Ovary (tissue), 3 donors: ENCODE measurements at regions not wholly inside any gene's neighbourhood (a gene's known extent, or its start where the extent isn't known, plus 50 kb on each side); places are given as distances from the start of the nearest gene placed in this dataset.

Experiments used
- EP300 ChIP-seq: sonication (generic); formaldehyde crosslinking; IDR thresholded peaks from one replicate; pipeline ENCODE4 v1.6.1; 2017; ENCODE audit warnings: antibody characterized with exemption
- TF ChIP-seq, protein P1 (sequence below), 3 donors: fragments of 450-650 bp in 2 of 3; fragments of 200-600 bp in 1 of 3; IDR thresholded peaks; one replicate each; pipeline versions ENCODE4 v1.5.1 to v1.8.0; 2016 to 2022; ENCODE audit warnings: antibody characterized with exemption in 3 of 3, mild to moderate bottlenecking in 1 of 3
- donor health status: DM: no; HTN: no; CAD: no.

DNA sequence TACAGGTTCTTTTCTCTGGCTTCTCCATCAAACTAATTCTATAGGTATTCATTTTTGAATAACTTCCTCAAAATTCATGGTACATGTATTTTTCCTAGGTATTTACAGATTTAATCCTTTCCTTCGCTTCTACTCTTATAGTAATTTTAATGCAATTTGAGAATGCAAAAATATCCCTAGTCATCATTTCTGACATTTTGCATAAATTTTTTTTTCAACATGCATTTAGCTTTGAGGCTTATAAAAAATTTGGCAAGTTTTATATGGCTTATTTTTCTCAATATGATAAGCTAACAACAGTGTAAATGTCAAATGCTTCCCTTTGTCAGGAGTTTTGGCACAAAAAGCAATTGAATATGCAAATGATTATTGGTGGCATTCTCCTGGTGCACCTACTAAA lies 872.6 kb downstream of the FLRT2 start:
- TF ChIP-seq, protein P1, sequence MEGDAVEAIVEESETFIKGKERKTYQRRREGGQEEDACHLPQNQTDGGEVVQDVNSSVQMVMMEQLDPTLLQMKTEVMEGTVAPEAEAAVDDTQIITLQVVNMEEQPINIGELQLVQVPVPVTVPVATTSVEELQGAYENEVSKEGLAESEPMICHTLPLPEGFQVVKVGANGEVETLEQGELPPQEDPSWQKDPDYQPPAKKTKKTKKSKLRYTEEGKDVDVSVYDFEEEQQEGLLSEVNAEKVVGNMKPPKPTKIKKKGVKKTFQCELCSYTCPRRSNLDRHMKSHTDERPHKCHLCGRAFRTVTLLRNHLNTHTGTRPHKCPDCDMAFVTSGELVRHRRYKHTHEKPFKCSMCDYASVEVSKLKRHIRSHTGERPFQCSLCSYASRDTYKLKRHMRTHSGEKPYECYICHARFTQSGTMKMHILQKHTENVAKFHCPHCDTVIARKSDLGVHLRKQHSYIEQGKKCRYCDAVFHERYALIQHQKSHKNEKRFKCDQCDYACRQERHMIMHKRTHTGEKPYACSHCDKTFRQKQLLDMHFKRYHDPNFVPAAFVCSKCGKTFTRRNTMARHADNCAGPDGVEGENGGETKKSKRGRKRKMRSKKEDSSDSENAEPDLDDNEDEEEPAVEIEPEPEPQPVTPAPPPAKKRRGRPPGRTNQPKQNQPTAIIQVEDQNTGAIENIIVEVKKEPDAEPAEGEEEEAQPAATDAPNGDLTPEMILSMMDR (IDR thresholded peaks at IDR 0.05): no peak
- no peak for TF ChIP-seq EP300
